Erythroblast (primary cell): ENCODE measurements at regions not wholly inside any gene's neighbourhood (a gene's known extent, or its start where the extent isn't known, plus 50 kb on each side); places are given as distances from the start of the nearest gene placed in this dataset.

Experiments
- DNase-seq, 2 experiments: peaks; one replicate each; lab custom pipeline; 2025; lab: John Stamatoyannopoulos, UW
- GATA1 ChIP-seq: IDR thresholded peaks from 2 replicates; pipeline ENCODE4 v1.6.1; 2011; ENCODE audit warnings: low read depth, mild to moderate bottlenecking, control low read depth, low read length, moderate library complexity
- POLR2A ChIP-seq: IDR thresholded peaks from 2 replicates; pipeline ENCODE4 v1.6.1; 2011; ENCODE audit warnings: mild to moderate bottlenecking, low read length

GRCh38 chrX:134747006-134747405 is 50.0 kb downstream of the PABIR2 start:
- no peak for TF ChIP-seq GATA1
- no peak for TF ChIP-seq POLR2A
- no peak for DNase-seq

GRCh38 chrX:134746410-134746785 is 50.6 kb downstream of the PABIR2 start:
- TF ChIP-seq GATA1 (no peak), POLR2A (no peak)
- no peak for DNase-seq

GRCh38 chrX:134745636-134746409 is 51.2 kb downstream of the PABIR2 start:
- no peak for DNase-seq
- no peak for TF ChIP-seq POLR2A
- no peak for TF ChIP-seq GATA1

- DNase-seq: no peak
- TF ChIP-seq POLR2A: no peak
- no peak for TF ChIP-seq GATA1
These were observed 53.9 kb downstream of the PABIR2 start for GRCh38 chrX:134743091-134743490.

- DNase-seq: no peak
- TF ChIP-seq POLR2A: no peak
- TF ChIP-seq GATA1: no peak
These were observed 54.4 kb downstream of the PABIR2 start for GRCh38 chrX:134742573-134742972.

- TF ChIP-seq POLR2A: no peak
- TF ChIP-seq GATA1: no peak
- no peak for DNase-seq
These were observed 55.3 kb downstream of the PABIR2 start for GRCh38 chrX:134741746-134742145.

GRCh38 chrX:134738986-134739740 is 57.8 kb downstream of the PABIR2 start:
- TF ChIP-seq GATA1 (no peak), POLR2A (no peak)
- no peak for DNase-seq

- DNase-seq: no peak
- TF ChIP-seq POLR2A (no peak), GATA1 (no peak)
These were observed 58.6 kb downstream of the PABIR2 start for GRCh38 chrX:134738445-134738844.

- DNase-seq: no peak
- TF ChIP-seq POLR2A (no peak), GATA1 (no peak)
These were observed 59.2 kb downstream of the PABIR2 start for GRCh38 chrX:134737721-134738369.

GRCh38 chrX:134737061-134737460 is 59.9 kb downstream of the PABIR2 start:
- TF ChIP-seq POLR2A (no peak), GATA1 (no peak)
- DNase-seq: no peak

GRCh38 chrX:134736356-134736755 is 60.6 kb downstream of the PABIR2 start:
- no peak for DNase-seq
- TF ChIP-seq POLR2A (no peak), GATA1 (no peak)

- TF ChIP-seq GATA1 (no peak), POLR2A (no peak)
- DNase-seq: no peak
These were observed 62.0 kb downstream of the PABIR2 start for GRCh38 chrX:134735015-134735414.

GRCh38 chrX:134734466-134734952 is 62.5 kb downstream of the PABIR2 start:
- TF ChIP-seq GATA1 (no peak), POLR2A (no peak)
- DNase-seq: no peak

GRCh38 chrX:134733591-134733990 is 63.4 kb downstream of the PABIR2 start:
- DNase-seq: no peak
- no peak for TF ChIP-seq POLR2A
- no peak for TF ChIP-seq GATA1
